ENCODE measurements at regions not wholly inside any gene's neighbourhood (a gene's known extent, or its start where the extent isn't known, plus 50 kb on each side); places are given as distances from the start of the nearest gene placed in this dataset.

- H4K91ac ChIP-seq (ENCODE audit: low read length), result no peak overlapping the region
- no peak overlapping the region for H3K23ac ChIP-seq (ENCODE audit: low read length in 2 of 2)
- H3K36me3 ChIP-seq (ENCODE audit: control insufficient read depth in 1 of 2, insufficient read depth in 2 of 2, low read depth in 1 of 2, low read length in 2 of 2), result no peaks in the 10 kb centered on the region
- peak overlapping the region; percentile 64 for H3K4me2 ChIP-seq (ENCODE audit: low read length, poor library complexity, severe bottlenecking)
- peaks cover 16% of the 10 kb centered on the region for H3K4me1 ChIP-seq (ENCODE audit: control insufficient read depth, insufficient read depth, low read depth, low read length)
- no peak overlapping the region for H3K18ac ChIP-seq (ENCODE audit: low read depth in 1 of 2, low read length in 2 of 2)
- no peak overlapping the region for H3K27ac ChIP-seq (ENCODE audit: low read length, poor library complexity, severe bottlenecking)
- 2% methylated on average over 68 of the region's 75 CpGs for WGBS
- H3K4me3 ChIP-seq (ENCODE audit: insufficient read depth in 1 of 2, low read depth in 1 of 2, low read length in 2 of 2), result peak overlapping the region; percentile 47 to 60
- H3K79me1 ChIP-seq (replicated peaks; ENCODE audit: low read length, poor library complexity, severe bottlenecking), result no peaks in the 10 kb centered on the region
- no peak overlapping the region for H3K9ac ChIP-seq (ENCODE audit: low read length)
- no peak overlapping the region for H3K4ac ChIP-seq (ENCODE audit: low read depth in 1 of 2, low read length in 2 of 2)
- no peak overlapping the region for H2BK15ac ChIP-seq (ENCODE audit: low read depth, poor library complexity, severe bottlenecking)
- no peaks in the 10 kb centered on the region for H3K9me3 ChIP-seq (ENCODE audit: control insufficient read depth, low read length)
- no peak overlapping the region for H2BK120ac ChIP-seq (ENCODE audit: low read depth, low read length)
- H2BK5ac ChIP-seq (ENCODE audit: low read depth, low read length, poor library complexity, severe bottlenecking), result no peak overlapping the region
- no peak overlapping the region for H2AFZ ChIP-seq (ENCODE audit: low read depth, low read length)
- H2AK5ac ChIP-seq (ENCODE audit: low read length, severe bottlenecking), result no peak overlapping the region
- peak; percentile 2 for DNase-seq
- peaks cover 54 to 55% of the 10 kb centered on the region in 2 experiments for H3K27me3 ChIP-seq (ENCODE audit: control insufficient read depth in 1 of 2, insufficient read depth in 1 of 2, low read length in 2 of 2)
- H2BK12ac ChIP-seq (ENCODE audit: low read length in 2 of 2), result no peak overlapping the region
- H3K14ac ChIP-seq (ENCODE audit: low read length in 2 of 2), result no peak overlapping the region
- H4K8ac ChIP-seq (ENCODE audit: low read length), result no peak overlapping the region
Observed at GRCh38 chr3:69542089-69542804, 156.4 kb upstream of the FRMD4B start.

GRCh38 chr3:69541711-69542088 is 155.8 kb upstream of the FRMD4B start:
- Histone ChIP-seq H2BK5ac (ENCODE audit: low read depth, low read length, poor library complexity, severe bottlenecking) (no peak overlapping the region), H2AFZ (ENCODE audit: low read depth, low read length) (no peak overlapping the region), H4K91ac (ENCODE audit: low read length) (no peak overlapping the region), H2AK5ac (ENCODE audit: low read length, severe bottlenecking) (no peak overlapping the region), H3K14ac (ENCODE audit: low read length in 2 of 2) (no peak overlapping the region), H2BK12ac (ENCODE audit: low read length in 2 of 2) (no peak overlapping the region), H3K4me3 (ENCODE audit: insufficient read depth in 1 of 2, low read depth in 1 of 2, low read length in 2 of 2) (peak overlapping the region in 1 of 2 experiments; percentile 60), H3K23ac (ENCODE audit: low read length in 2 of 2) (no peak overlapping the region), H3K79me1 (replicated peaks; ENCODE audit: low read length, poor library complexity, severe bottlenecking) (no peaks in the 10 kb centered on the region), H3K9ac (ENCODE audit: low read length) (no peak overlapping the region), H2BK15ac (ENCODE audit: low read depth, poor library complexity, severe bottlenecking) (no peak overlapping the region), H3K36me3 (ENCODE audit: control insufficient read depth in 1 of 2, insufficient read depth in 2 of 2, low read depth in 1 of 2, low read length in 2 of 2) (no peaks in the 10 kb centered on the region), H3K27me3 (ENCODE audit: control insufficient read depth in 1 of 2, insufficient read depth in 1 of 2, low read length in 2 of 2) (peaks cover 57 to 60% of the 10 kb centered on the region in 2 experiments), H3K27ac (ENCODE audit: low read length, poor library complexity, severe bottlenecking) (no peak overlapping the region), H3K4me1 (ENCODE audit: control insufficient read depth, insufficient read depth, low read depth, low read length) (peaks cover 16% of the 10 kb centered on the region), H4K8ac (ENCODE audit: low read length) (no peak overlapping the region), H3K4ac (ENCODE audit: low read depth in 1 of 2, low read length in 2 of 2) (no peak overlapping the region), H2BK120ac (ENCODE audit: low read depth, low read length) (no peak overlapping the region), H3K4me2 (ENCODE audit: low read length, poor library complexity, severe bottlenecking) (peak overlapping the region; percentile 64), H3K9me3 (ENCODE audit: control insufficient read depth, low read length) (no peaks in the 10 kb centered on the region), H3K18ac (ENCODE audit: low read depth in 1 of 2, low read length in 2 of 2) (no peak overlapping the region)
- DNase-seq, result no peak
- WGBS, result 1% methylated on average over 23 of the region's 28 CpGs

DNA sequence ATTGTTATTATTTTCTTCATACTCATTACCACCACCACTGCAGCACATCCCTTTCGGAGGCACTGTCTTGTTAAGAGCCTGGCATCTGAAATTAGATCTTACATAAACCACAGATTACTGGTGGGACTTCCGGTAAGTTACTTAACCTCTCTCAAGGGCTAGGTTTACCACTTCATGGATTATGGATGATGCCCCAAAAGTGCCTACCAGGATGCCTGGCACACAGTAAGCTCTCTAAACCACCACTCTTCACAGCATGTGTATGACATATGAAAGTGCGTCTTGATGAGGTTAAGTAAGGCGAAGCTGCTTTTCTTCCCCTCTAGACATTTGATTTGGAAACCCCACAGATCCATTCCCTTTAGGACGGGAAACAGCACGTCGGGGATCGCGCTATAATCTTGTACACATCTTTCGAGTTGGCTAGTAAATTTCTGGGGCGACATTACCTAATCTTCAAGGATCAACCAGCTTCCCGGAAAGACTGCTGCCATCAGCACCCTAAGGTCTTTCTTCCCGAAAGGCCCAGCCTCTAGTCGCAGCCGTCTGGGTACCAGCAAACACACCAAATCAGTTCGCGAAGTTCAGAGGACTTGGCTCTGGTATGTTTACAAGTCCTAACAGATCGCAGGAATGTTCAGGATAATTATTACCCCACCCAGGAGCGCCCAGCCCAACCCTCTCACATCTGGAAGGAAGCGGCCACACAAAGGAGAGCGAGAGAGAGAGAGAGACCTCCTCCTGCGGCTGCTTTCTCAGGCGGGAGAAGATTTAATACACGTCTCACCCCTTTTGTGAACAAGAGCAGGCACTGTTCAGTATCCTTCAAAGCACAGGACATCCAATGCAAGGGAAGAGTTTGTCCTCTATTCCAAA is 155.1 kb upstream of the FRMD4B start:
- H3K18ac ChIP-seq (ENCODE audit: low read depth in 1 of 2, low read length in 2 of 2), result no peak overlapping the region
- no peak overlapping the region for H2AK5ac ChIP-seq (ENCODE audit: low read length, severe bottlenecking)
- no peak overlapping the region for H3K23ac ChIP-seq (ENCODE audit: low read length in 2 of 2)
- no peak for DNase-seq
- H3K27me3 ChIP-seq (ENCODE audit: control insufficient read depth in 1 of 2, insufficient read depth in 1 of 2, low read length in 2 of 2), result peaks cover 57 to 66% of the 10 kb centered on the region in 2 experiments
- no peak overlapping the region for H2AFZ ChIP-seq (ENCODE audit: low read depth, low read length)
- H3K4me3 ChIP-seq (ENCODE audit: insufficient read depth in 1 of 2, low read depth in 1 of 2, low read length in 2 of 2), result peak overlapping the region in 1 of 2 experiments; percentile 60
- H3K27ac ChIP-seq (ENCODE audit: low read length, poor library complexity, severe bottlenecking), result no peak overlapping the region
- no peak overlapping the region for H4K91ac ChIP-seq (ENCODE audit: low read length)
- H2BK12ac ChIP-seq (ENCODE audit: low read length in 2 of 2), result no peak overlapping the region
- no peaks in the 10 kb centered on the region for H3K36me3 ChIP-seq (ENCODE audit: control insufficient read depth in 1 of 2, insufficient read depth in 2 of 2, low read depth in 1 of 2, low read length in 2 of 2)
- H3K4me2 ChIP-seq (ENCODE audit: low read length, poor library complexity, severe bottlenecking), result peak overlapping the region; percentile 65
- H3K79me1 ChIP-seq (replicated peaks; ENCODE audit: low read length, poor library complexity, severe bottlenecking), result no peaks in the 10 kb centered on the region
- peaks cover 16% of the 10 kb centered on the region for H3K4me1 ChIP-seq (ENCODE audit: control insufficient read depth, insufficient read depth, low read depth, low read length)
- H4K8ac ChIP-seq (ENCODE audit: low read length), result no peak overlapping the region
- H3K4ac ChIP-seq (ENCODE audit: low read depth in 1 of 2, low read length in 2 of 2), result no peak overlapping the region
- no peaks in the 10 kb centered on the region for H3K9me3 ChIP-seq (ENCODE audit: control insufficient read depth, low read length)
- H2BK15ac ChIP-seq (ENCODE audit: low read depth, poor library complexity, severe bottlenecking), result no peak overlapping the region
- H2BK120ac ChIP-seq (ENCODE audit: low read depth, low read length), result no peak overlapping the region
- H3K9ac ChIP-seq (ENCODE audit: low read length), result no peak overlapping the region
- H2BK5ac ChIP-seq (ENCODE audit: low read depth, low read length, poor library complexity, severe bottlenecking), result peak overlapping the region; percentile 37
- no peak overlapping the region for H3K14ac ChIP-seq (ENCODE audit: low read length in 2 of 2)
- 42% methylated on average over 24 of the region's 24 CpGs for WGBS

GRCh38 chr3:69539134-69539533 is 153.2 kb upstream of the FRMD4B start:
- H3K27me3 ChIP-seq (ENCODE audit: control insufficient read depth in 1 of 2, insufficient read depth in 1 of 2, low read length in 2 of 2), result peaks cover 53 to 66% of the 10 kb centered on the region in 2 experiments
- no peak overlapping the region for H3K23ac ChIP-seq (ENCODE audit: low read length in 2 of 2)
- H3K36me3 ChIP-seq (ENCODE audit: control insufficient read depth in 1 of 2, insufficient read depth in 2 of 2, low read depth in 1 of 2, low read length in 2 of 2), result no peaks in the 10 kb centered on the region
- no peak overlapping the region for H3K27ac ChIP-seq (ENCODE audit: low read length, poor library complexity, severe bottlenecking)
- H3K9ac ChIP-seq (ENCODE audit: low read length), result no peak overlapping the region
- DNase-seq, result no peak
- 31% methylated on average over 2 of the region's 2 CpGs for WGBS
- no peak overlapping the region for H4K8ac ChIP-seq (ENCODE audit: low read length)
- no peak overlapping the region for H3K18ac ChIP-seq (ENCODE audit: low read depth in 1 of 2, low read length in 2 of 2)
- no peak overlapping the region for H3K4me2 ChIP-seq (ENCODE audit: low read length, poor library complexity, severe bottlenecking)
- H2BK12ac ChIP-seq (ENCODE audit: low read length in 2 of 2), result no peak overlapping the region
- H3K4me1 ChIP-seq (ENCODE audit: control insufficient read depth, insufficient read depth, low read depth, low read length), result peaks cover 16% of the 10 kb centered on the region
- H2AFZ ChIP-seq (ENCODE audit: low read depth, low read length), result no peak overlapping the region
- H2BK120ac ChIP-seq (ENCODE audit: low read depth, low read length), result no peak overlapping the region
- no peak overlapping the region for H3K14ac ChIP-seq (ENCODE audit: low read length in 2 of 2)
- no peak overlapping the region for H4K91ac ChIP-seq (ENCODE audit: low read length)
- no peak overlapping the region for H3K4ac ChIP-seq (ENCODE audit: low read depth in 1 of 2, low read length in 2 of 2)
- no peaks in the 10 kb centered on the region for H3K9me3 ChIP-seq (ENCODE audit: control insufficient read depth, low read length)
- no peaks in the 10 kb centered on the region for H3K79me1 ChIP-seq (replicated peaks; ENCODE audit: low read length, poor library complexity, severe bottlenecking)
- H2BK15ac ChIP-seq (ENCODE audit: low read depth, poor library complexity, severe bottlenecking), result no peak overlapping the region
- H3K4me3 ChIP-seq (ENCODE audit: insufficient read depth in 1 of 2, low read depth in 1 of 2, low read length in 2 of 2), result no peak overlapping the region
- H2BK5ac ChIP-seq (ENCODE audit: low read depth, low read length, poor library complexity, severe bottlenecking), result no peak overlapping the region
- H2AK5ac ChIP-seq (ENCODE audit: low read length, severe bottlenecking), result no peak overlapping the region
